ENCODE measurements at regions not wholly inside any gene's neighbourhood (a gene's known extent, or its start where the extent isn't known, plus 50 kb on each side); places are given as distances from the start of the nearest gene placed in this dataset.

DNA sequence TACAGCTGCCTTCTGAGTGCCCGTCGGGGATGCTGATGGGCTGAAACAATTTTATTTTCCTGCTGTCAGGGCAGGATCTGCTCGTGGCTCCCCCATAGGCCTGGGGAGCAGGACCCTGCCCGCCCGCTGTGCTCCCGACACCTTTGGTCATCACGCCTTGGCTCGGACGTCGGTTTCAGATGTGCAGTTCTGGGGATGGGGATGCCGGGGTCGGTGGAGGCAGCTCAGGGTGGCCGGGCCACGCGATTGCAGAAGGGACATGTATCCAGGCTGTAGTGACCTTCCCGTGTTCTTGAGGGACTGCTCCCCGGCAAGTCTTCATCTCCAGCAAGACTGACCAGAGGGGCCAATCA, 1150.5 kb downstream of the BRD1 start:
- Histone ChIP-seq H3K79me2 (ENCODE audit: insufficient read depth, low read length) (no peaks in the 10 kb centered on the region), H3K9ac (ENCODE audit: insufficient read depth, low read depth, low read length) (no peak overlapping the region), H3K27me3 (ENCODE audit: control insufficient read depth in 1 of 2, insufficient read depth in 2 of 2, low read length in 2 of 2) (peaks cover 5 to 8% of the 10 kb centered on the region in 2 experiments; a peak in 4 of 5 replicates), H3K4me1 (ENCODE audit: insufficient read depth, low read length) (no peaks in the 10 kb centered on the region), H3K36me3 (replicated peaks in 1 of 2; ENCODE audit: control insufficient read depth in 1 of 2, insufficient read depth in 2 of 2, low read length in 2 of 2) (no peaks in the 10 kb centered on the region), H3K4me2 (ENCODE audit: low read depth, low read length) (no peak overlapping the region), H3K9me3 (ENCODE audit: low read length) (peaks cover 10% of the 10 kb centered on the region), H2AFZ (ENCODE audit: low read length) (no peak overlapping the region), H3K4me3 (replicated peaks in 1 of 3; ENCODE audit: insufficient read depth in 1 of 3, low read depth in 2 of 3, low read length in 3 of 3) (no peak overlapping the region), H4K20me1 (ENCODE audit: insufficient read depth, low read length) (no peaks in the 10 kb centered on the region), H3K27ac (ENCODE audit: extremely low read length, insufficient read depth, low read length) (no peak overlapping the region)
- CTCF ChIA-PET (ENCODE audit: low intra/inter-chr PET ratio, low total read pairs): no interaction called here
- in situ Hi-C loops (cut with HindIII; ENCODE audit: extremely low pct_ligation_motif_present, low pct_unique_long_range_greater_than_20kb): no loop called here
- ATAC-seq: no peak
- no TSS peak for BruUV-seq (replicated peaks)
- no CpG with 5 or more reads among the region's 17 CpGs for WGBS (ENCODE audit: low lambda C conversion rate)
- intact Hi-C loops (cut with micrococcal nuclease; ENCODE audit: unreplicated experiment): no loop called here
- no peak for FAIRE-seq
- POLR2A ChIA-PET: no interaction called here
- TF ChIP-seq, protein P1, sequence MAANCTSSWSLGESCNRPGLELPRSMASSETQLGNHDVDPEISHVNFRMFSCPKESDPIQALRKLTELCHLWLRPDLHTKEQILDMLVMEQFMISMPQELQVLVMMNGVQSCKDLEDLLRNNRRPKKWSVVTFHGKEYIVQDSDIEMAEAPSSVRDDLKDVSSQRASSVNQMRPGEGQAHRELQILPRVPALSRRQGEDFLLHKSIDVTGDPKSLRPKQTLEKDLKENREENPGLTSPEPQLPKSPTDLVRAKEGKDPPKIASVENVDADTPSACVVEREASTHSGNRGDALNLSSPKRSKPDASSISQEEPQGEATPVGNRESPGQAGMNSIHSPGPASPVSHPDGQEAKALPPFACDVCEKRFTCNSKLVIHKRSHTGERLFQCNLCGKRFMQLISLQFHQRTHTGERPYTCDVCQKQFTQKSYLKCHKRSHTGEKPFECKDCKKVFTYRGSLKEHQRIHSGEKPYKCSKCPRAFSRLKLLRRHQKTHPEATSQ (CRISPR knock-in tag; IDR thresholded peaks at IDR 0.05; ENCODE audit: borderline replicate concordance): no peak
- TF ChIP-seq, protein P2, sequence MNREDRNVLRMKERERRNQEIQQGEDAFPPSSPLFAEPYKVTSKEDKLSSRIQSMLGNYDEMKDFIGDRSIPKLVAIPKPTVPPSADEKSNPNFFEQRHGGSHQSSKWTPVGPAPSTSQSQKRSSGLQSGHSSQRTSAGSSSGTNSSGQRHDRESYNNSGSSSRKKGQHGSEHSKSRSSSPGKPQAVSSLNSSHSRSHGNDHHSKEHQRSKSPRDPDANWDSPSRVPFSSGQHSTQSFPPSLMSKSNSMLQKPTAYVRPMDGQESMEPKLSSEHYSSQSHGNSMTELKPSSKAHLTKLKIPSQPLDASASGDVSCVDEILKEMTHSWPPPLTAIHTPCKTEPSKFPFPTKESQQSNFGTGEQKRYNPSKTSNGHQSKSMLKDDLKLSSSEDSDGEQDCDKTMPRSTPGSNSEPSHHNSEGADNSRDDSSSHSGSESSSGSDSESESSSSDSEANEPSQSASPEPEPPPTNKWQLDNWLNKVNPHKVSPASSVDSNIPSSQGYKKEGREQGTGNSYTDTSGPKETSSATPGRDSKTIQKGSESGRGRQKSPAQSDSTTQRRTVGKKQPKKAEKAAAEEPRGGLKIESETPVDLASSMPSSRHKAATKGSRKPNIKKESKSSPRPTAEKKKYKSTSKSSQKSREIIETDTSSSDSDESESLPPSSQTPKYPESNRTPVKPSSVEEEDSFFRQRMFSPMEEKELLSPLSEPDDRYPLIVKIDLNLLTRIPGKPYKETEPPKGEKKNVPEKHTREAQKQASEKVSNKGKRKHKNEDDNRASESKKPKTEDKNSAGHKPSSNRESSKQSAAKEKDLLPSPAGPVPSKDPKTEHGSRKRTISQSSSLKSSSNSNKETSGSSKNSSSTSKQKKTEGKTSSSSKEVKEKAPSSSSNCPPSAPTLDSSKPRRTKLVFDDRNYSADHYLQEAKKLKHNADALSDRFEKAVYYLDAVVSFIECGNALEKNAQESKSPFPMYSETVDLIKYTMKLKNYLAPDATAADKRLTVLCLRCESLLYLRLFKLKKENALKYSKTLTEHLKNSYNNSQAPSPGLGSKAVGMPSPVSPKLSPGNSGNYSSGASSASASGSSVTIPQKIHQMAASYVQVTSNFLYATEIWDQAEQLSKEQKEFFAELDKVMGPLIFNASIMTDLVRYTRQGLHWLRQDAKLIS (CRISPR knock-in tag; IDR thresholded peaks at IDR 0.05): no peak
- TF ChIP-seq CBX2 (IDR thresholded peaks at IDR 0.05; ENCODE audit: low read depth, low read length): no peak
- TF ChIP-seq CBX2 (CRISPR knock-in tag; IDR thresholded peaks at IDR 0.05; ENCODE audit: low read depth): no peak
- TF ChIP-seq ZNF468 (CRISPR knock-in tag; IDR thresholded peaks at IDR 0.05): no peak
- TF ChIP-seq, protein P3, sequence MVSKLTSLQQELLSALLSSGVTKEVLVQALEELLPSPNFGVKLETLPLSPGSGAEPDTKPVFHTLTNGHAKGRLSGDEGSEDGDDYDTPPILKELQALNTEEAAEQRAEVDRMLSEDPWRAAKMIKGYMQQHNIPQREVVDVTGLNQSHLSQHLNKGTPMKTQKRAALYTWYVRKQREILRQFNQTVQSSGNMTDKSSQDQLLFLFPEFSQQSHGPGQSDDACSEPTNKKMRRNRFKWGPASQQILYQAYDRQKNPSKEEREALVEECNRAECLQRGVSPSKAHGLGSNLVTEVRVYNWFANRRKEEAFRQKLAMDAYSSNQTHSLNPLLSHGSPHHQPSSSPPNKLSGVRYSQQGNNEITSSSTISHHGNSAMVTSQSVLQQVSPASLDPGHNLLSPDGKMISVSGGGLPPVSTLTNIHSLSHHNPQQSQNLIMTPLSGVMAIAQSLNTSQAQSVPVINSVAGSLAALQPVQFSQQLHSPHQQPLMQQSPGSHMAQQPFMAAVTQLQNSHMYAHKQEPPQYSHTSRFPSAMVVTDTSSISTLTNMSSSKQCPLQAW (CRISPR knock-in tag; IDR thresholded peaks at IDR 0.05): no peak
- no peak for TF ChIP-seq ZFP41 (CRISPR knock-in tag; IDR thresholded peaks at IDR 0.05; ENCODE audit: borderline replicate concordance)
- no peak for TF ChIP-seq RAD51 (IDR thresholded peaks at IDR 0.05; ENCODE audit: borderline replicate concordance)
- TF ChIP-seq, protein P4, sequence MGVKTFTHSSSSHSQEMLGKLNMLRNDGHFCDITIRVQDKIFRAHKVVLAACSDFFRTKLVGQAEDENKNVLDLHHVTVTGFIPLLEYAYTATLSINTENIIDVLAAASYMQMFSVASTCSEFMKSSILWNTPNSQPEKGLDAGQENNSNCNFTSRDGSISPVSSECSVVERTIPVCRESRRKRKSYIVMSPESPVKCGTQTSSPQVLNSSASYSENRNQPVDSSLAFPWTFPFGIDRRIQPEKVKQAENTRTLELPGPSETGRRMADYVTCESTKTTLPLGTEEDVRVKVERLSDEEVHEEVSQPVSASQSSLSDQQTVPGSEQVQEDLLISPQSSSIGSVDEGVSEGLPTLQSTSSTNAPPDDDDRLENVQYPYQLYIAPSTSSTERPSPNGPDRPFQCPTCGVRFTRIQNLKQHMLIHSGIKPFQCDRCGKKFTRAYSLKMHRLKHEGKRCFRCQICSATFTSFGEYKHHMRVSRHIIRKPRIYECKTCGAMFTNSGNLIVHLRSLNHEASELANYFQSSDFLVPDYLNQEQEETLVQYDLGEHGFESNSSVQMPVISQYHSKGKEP (CRISPR knock-in tag; IDR thresholded peaks at IDR 0.05): no peak
- no peak for TF ChIP-seq TCF7 (IDR thresholded peaks at IDR 0.05; ENCODE audit: low read depth)
- TF ChIP-seq DMAP1 (CRISPR knock-in tag; IDR thresholded peaks at IDR 0.05): no peak
- no peak for TF ChIP-seq ZSCAN29 (CRISPR knock-in tag; conservative IDR thresholded peaks at IDR 0.05)
- no peak for TF ChIP-seq PCBP2 (optimal IDR thresholded peaks at IDR 0.05; ENCODE audit: low read depth, low read length, poor library complexity, severe bottlenecking)
- TF ChIP-seq, protein P5, sequence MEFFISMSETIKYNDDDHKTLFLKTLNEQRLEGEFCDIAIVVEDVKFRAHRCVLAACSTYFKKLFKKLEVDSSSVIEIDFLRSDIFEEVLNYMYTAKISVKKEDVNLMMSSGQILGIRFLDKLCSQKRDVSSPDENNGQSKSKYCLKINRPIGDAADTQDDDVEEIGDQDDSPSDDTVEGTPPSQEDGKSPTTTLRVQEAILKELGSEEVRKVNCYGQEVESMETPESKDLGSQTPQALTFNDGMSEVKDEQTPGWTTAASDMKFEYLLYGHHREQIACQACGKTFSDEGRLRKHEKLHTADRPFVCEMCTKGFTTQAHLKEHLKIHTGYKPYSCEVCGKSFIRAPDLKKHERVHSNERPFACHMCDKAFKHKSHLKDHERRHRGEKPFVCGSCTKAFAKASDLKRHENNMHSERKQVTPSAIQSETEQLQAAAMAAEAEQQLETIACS (CRISPR knock-in tag; IDR thresholded peaks at IDR 0.05): no peak
- no peak for TF ChIP-seq ZNF83 (CRISPR knock-in tag; IDR thresholded peaks at IDR 0.05; ENCODE audit: borderline replicate concordance)
- no peak for TF ChIP-seq CHD2 (IDR thresholded peaks at IDR 0.05; ENCODE audit: low read depth, low read length)
- DNase-seq (ENCODE audit: low spot score): no peak

All from HepG2 (cell line).